ENCODE measurements at regions not wholly inside any gene's neighbourhood (a gene's known extent, or its start where the extent isn't known, plus 50 kb on each side); places are given as distances from the start of the nearest gene placed in this dataset.
"Not testable (repeated sequence)": the region's sequence is repeated elsewhere in the genome, so short reads cannot be mapped to it uniquely, and the experiment has no call there.

DNA sequence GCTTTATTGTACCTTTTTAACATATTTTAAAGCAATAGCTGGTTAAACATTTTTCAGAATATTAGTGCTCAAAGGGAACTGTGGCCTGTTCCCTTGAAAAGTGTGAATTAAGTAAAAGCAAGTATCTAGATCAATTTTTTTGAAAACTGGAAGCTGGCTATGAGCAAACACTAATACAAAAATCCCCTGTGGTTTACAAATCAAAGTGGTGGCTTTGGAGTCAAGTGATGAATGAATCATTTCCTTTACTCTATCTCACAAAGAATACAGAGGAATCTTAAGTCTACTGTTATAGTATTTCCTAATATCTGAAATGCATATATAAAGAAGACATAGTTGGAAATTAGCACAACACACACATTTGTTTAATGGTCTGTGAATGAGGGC, 212.4 kb upstream of the C9orf72 start:
- Histone ChIP-seq H3K4me1 (ENCODE audit: insufficient read depth, low read length) (no peaks in the 10 kb centered on the region), H3K9ac (ENCODE audit: low read depth, low read length) (no peak overlapping the region), H3K36me3 (ENCODE audit: insufficient read depth, low read length) (no peaks in the 10 kb centered on the region), H3K9me3 (ENCODE audit: control insufficient read depth, insufficient read depth, low read length) (peaks cover 5% of the 10 kb centered on the region)

DNA sequence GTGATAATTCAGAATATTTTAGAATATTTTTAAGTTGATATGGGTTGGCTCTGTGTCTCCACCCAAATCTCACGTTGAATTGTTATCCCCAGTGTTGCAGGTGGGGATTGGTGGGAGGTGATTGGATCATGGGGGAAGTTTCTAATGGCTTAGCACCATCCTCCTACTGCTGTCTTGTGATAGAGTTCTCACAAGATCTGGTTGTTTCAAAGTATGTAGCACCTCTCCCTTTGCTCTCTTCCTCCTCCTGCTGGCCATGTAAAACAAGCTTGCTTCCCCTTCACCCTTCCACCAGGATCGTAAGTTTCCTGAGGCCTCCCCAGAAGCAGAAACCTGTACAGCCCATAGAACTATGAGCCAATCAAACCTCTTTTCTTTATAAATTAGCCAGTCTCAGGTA, 214.6 kb upstream of the C9orf72 start:
- Histone ChIP-seq H3K36me3 (ENCODE audit: insufficient read depth, low read length) (no peaks in the 10 kb centered on the region), H3K9ac (ENCODE audit: low read depth, low read length) (no peak overlapping the region), H3K9me3 (ENCODE audit: control insufficient read depth, insufficient read depth, low read length) (peaks cover 8% of the 10 kb centered on the region), H3K4me1 (ENCODE audit: insufficient read depth, low read length) (no peaks in the 10 kb centered on the region)

DNA sequence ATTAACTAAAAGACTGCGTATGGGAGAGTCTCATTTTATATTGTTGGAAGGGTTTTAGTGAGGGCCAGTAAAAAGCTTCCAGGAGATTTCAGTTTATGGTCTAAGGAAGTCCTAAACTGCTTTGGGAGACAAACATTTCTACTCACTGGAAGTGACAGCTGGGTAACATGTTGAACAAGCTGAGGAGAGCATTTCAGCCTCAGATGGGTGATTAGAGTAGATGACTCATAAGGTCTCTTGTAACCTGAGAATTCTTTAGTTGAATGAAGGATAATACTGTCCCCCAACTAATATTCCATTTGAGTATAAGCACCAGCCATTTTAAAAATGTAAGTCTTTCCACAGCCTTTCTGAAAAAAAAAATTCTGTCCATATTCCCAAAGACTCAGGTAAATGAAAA, 218.0 kb upstream of the C9orf72 start:
- peaks cover 8% of the 10 kb centered on the region for H3K9me3 ChIP-seq (ENCODE audit: control insufficient read depth, insufficient read depth, low read length)
- no peaks in the 10 kb centered on the region for H3K4me1 ChIP-seq (ENCODE audit: insufficient read depth, low read length)
- H3K9ac ChIP-seq (ENCODE audit: low read depth, low read length) = no peak overlapping the region
- no peaks in the 10 kb centered on the region for H3K36me3 ChIP-seq (ENCODE audit: insufficient read depth, low read length)

DNA sequence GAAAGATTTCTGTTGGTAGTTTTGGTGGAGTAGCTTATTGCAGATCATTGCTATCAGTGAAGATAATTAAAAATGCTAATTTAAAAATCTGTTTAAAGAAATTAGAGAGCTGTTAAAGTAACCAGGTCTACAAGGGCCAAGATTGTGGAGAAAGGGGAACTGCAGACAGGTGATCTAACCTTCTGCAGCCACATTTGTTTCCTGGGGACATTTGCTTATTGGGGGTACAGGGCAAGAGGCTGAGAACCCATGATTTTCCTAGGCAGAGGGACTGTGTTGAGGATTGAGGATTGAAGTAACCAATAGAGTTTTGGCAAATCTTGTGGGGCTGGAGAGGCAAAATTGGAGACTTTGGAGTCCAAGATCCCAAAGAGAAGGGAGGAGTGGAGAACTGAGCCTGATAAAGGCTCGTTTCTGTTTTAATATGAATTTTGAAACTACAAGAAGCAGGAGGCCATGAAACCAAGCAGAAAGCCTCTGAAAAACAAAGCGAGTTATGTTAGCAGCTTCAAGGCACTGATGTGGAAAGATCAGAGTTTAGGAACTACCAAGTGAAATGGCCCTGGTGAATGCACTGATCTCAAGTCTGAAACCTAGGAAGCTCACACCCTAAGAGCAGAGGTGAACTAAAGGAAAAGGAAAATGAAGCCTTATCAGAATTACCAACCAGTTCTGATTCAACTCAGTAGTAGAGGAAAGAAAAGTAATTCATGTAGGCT, 219.8 kb upstream of the C9orf72 start:
- no peaks in the 10 kb centered on the region for H3K4me1 ChIP-seq (ENCODE audit: insufficient read depth, low read length)
- no peaks in the 10 kb centered on the region for H3K36me3 ChIP-seq (ENCODE audit: insufficient read depth, low read length)
- H3K9ac ChIP-seq (ENCODE audit: low read depth, low read length) = no peak overlapping the region

DNA sequence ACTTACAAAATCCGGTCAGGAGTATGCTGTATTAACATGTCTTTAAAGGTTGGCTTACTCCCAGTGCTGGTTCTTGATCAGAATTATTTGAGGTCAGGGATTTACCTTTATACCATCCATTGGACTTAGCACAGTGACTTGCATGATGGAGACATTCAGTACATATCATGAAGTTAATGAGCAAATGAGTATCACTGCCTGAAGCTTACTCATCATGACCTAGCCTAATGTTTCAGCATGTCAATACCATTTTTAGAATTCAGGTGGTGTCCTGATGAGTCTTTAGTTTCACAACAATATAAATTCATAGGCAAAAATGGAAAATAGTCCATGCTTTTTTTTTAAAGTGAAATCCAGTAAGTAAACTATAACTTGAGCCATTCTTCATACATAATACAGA, 226.0 kb upstream of the C9orf72 start:
- H3K9ac ChIP-seq (ENCODE audit: low read depth, low read length) = no peak overlapping the region
- H3K4me1 ChIP-seq (ENCODE audit: insufficient read depth, low read length) = no peaks in the 10 kb centered on the region
- no peaks in the 10 kb centered on the region for H3K9me3 ChIP-seq (ENCODE audit: control insufficient read depth, insufficient read depth, low read length)
- no peaks in the 10 kb centered on the region for H3K36me3 ChIP-seq (ENCODE audit: insufficient read depth, low read length)

More for the DNA sequence above, 219.8 kb upstream of the C9orf72 start:
- peaks cover 8% of the 10 kb centered on the region for H3K9me3 ChIP-seq (ENCODE audit: control insufficient read depth, insufficient read depth, low read length)

DNA sequence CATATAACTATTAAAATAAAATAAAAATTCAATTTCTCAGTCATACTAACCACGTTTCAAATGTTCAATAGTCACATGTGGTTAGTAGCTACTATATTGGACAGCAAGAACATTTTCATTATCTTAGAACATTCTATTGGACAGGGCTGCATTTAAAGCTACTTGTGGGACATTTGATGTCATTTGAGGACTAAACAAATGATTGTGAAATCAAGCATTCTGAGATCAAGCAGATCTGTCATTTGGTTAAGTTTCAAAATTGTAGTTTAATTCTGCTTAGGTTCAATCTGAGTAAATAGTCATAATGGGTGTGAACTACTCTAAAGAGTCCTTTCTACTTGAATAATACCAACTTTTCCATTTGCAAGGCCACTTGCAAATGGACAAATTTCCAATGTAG, 226.9 kb upstream of the C9orf72 start:
- Histone ChIP-seq H3K36me3 (ENCODE audit: insufficient read depth, low read length) (no peaks in the 10 kb centered on the region), H3K9me3 (ENCODE audit: control insufficient read depth, insufficient read depth, low read length) (no peaks in the 10 kb centered on the region)

DNA sequence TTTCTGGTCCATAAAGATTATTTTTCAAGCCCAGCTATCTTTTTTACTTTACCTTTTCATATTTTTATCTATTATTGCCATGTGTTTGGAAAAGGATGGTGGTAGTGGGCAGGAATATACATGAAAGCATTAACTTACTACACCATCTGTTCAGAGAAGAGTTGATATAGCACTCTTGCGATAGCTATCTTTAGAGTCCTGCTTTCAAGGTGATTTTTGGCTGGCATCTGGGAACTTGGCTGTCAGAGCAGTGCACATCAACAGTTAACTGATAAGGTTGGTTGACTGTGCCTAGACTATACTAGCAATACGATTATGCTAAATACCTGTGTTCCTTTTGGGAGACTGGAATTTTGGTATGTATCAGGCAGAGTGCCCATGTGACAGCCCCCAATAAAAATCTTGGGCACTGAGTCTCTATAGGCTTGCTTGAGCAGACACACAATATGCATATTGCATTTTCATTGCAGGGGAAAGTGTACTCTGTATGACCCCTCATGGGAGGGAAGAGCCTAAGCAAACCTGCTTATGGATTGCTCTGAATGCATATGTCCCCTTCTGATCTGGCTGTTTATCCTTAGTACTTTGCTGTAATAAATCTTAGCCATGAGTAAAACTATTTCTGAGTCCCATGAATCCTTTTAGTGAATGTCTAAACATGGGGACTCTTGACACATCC, 227.6 kb upstream of the C9orf72 start:
- no peaks in the 10 kb centered on the region for H3K9me3 ChIP-seq (ENCODE audit: control insufficient read depth, insufficient read depth, low read length)
- H3K36me3 ChIP-seq (ENCODE audit: insufficient read depth, low read length) = no peaks in the 10 kb centered on the region
- H3K4me1 ChIP-seq (ENCODE audit: insufficient read depth, low read length) = no peaks in the 10 kb centered on the region
- H3K9ac ChIP-seq (ENCODE audit: low read depth, low read length) = no peak overlapping the region

More for the DNA sequence above, 226.9 kb upstream of the C9orf72 start:
- H3K4me1 ChIP-seq (ENCODE audit: insufficient read depth, low read length) = no peaks in the 10 kb centered on the region
- H3K9ac ChIP-seq (ENCODE audit: low read depth, low read length) = no peak overlapping the region

DNA sequence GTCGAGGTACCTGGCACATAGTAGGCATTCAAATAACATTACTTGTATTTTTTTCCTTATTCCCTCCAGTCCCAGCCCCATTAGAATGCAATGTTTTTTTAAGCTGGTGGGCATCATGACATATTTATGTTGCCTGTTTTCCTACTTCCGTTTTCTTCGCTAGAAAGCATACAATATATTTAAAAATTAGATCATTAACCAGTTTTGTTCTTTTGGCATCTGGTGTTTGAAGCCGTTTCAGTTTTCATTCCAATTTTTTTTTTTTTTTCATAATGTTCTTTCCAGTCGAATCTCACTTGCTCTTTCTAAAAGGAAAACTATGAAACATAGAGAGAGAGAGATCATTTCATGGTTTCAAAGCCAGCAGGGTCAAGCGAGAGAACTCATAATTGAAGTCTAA, 228.3 kb upstream of the C9orf72 start:
- Histone ChIP-seq H3K36me3 (ENCODE audit: insufficient read depth, low read length) (no peaks in the 10 kb centered on the region), H3K9me3 (ENCODE audit: control insufficient read depth, insufficient read depth, low read length) (no peaks in the 10 kb centered on the region), H3K4me1 (ENCODE audit: insufficient read depth, low read length) (no peaks in the 10 kb centered on the region), H3K9ac (ENCODE audit: low read depth, low read length) (no peak overlapping the region)

DNA sequence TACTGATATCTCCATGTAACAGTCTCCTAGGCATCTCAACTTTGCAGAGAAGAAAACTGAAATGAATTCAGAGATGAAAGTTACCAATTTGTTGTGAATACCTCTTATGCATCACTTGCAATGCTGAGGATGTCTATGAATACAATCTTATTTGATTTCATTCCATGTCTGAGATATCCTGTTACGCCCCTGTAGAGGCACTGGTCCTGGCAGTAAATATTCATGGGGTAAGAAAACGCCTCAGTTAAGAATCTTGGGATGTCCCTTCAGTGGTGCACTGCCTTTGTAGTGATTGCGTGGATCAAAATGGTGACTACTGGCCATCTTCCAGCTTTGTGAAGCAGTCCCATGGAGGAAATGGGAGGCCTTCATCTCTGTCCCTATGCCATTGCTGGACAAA, 229.1 kb upstream of the C9orf72 start:
- Histone ChIP-seq H3K36me3 (ENCODE audit: insufficient read depth, low read length) (no peaks in the 10 kb centered on the region), H3K9me3 (ENCODE audit: control insufficient read depth, insufficient read depth, low read length) (no peaks in the 10 kb centered on the region), H3K9ac (ENCODE audit: low read depth, low read length) (no peak overlapping the region), H3K4me1 (ENCODE audit: insufficient read depth, low read length) (no peaks in the 10 kb centered on the region)

DNA sequence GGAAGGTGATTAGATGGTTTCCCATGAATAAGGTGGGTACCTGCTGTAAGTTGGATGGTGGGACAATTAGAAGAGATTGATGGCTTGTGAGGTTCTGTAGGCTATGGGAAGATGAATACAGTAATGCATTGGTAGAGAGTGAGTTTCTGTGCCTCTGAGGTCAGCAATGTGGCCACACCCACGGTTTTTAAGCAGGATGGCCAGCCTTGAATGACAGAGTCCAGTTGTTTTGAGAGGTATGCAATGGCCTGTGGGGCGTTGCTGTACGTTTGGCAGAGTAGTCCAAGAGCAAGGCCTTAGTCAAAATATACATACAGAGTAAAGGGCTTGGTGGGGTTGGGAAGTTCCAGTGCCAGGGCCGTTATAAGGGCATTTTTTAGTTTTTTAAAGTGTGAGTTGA, 235.6 kb upstream of the C9orf72 start:
- H3K36me3 ChIP-seq (ENCODE audit: insufficient read depth, low read length) = no peaks in the 10 kb centered on the region
- H3K4me1 ChIP-seq (ENCODE audit: insufficient read depth, low read length) = no peaks in the 10 kb centered on the region
- no peaks in the 10 kb centered on the region; the same call in 1 of the 2 replicates for H3K9me3 ChIP-seq (ENCODE audit: control insufficient read depth, insufficient read depth, low read length)
- H3K9ac ChIP-seq (ENCODE audit: low read depth, low read length) = no peak overlapping the region

DNA sequence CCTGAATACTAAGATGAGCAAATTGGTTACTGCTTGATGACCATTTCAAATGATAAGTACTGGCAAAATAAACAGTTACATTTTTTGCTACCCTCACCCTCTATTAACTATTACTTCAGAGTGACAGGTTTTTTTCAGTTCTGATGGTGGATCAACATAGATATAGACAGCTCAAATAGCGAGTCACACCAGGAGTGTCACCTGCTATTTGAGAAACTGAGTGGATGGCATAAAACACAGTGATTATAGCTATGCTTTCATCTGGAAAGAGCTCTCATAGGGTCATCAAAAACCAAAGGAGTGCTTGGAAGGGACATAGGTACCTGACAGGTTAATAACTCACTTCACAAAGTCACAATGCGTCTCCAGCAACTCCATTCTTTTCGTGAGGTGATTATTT, 244.5 kb upstream of the C9orf72 start:
- no peaks in the 10 kb centered on the region for H3K36me3 ChIP-seq (ENCODE audit: insufficient read depth, low read length)
- H3K9me3 ChIP-seq (ENCODE audit: control insufficient read depth, insufficient read depth, low read length) = no peaks in the 10 kb centered on the region
- no peaks in the 10 kb centered on the region for H3K4me1 ChIP-seq (ENCODE audit: insufficient read depth, low read length)
- H3K9ac ChIP-seq (ENCODE audit: low read depth, low read length) = no peak overlapping the region

DNA sequence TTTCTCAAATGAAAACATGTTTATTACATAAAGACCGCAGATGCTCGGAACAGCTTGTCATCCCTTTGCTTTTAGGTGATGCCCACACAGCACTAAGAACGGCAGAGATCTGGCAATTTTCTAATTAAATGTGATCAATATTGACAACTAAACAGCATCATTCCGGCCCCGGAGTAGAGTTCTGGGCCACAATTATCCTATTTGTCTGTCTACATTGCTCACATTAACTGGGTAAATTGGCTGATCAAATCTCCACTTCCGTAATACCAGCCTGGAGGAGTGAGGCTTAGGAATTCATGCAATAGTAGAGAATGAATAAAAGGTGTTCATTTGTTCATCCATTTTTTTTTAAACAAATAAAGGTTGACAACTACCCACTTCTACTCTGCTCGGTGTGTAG, 245.1 kb upstream of the C9orf72 start:
- Histone ChIP-seq H3K4me1 (ENCODE audit: insufficient read depth, low read length) (no peaks in the 10 kb centered on the region), H3K9me3 (ENCODE audit: control insufficient read depth, insufficient read depth, low read length) (no peaks in the 10 kb centered on the region), H3K36me3 (ENCODE audit: insufficient read depth, low read length) (no peaks in the 10 kb centered on the region), H3K9ac (ENCODE audit: low read depth, low read length) (no peak overlapping the region)

DNA sequence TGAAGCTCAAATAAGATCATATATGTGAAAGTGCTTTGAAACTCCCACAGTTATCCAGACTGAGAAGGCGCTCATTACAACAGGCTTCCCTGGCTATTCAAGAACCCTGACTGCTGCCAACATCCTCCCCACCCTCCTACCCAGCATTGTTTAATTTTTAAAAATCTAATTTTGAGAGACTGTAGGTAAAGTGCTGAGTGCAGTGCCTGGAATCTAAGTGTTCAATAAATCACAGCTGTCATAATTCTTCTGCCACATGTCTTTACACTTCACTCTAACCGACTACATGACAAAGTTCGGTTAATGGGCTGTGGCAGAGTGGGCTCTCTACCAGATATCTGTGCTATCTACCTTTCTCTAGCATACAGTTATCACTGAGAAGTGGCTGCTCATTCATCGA, 255.6 kb upstream of the C9orf72 start:
- Histone ChIP-seq H3K9me3 (ENCODE audit: control insufficient read depth, insufficient read depth, low read length) (no peaks in the 10 kb centered on the region), H3K4me1 (ENCODE audit: insufficient read depth, low read length) (no peaks in the 10 kb centered on the region), H3K9ac (ENCODE audit: low read depth, low read length) (no peak overlapping the region), H3K36me3 (ENCODE audit: insufficient read depth, low read length) (no peaks in the 10 kb centered on the region)

DNA sequence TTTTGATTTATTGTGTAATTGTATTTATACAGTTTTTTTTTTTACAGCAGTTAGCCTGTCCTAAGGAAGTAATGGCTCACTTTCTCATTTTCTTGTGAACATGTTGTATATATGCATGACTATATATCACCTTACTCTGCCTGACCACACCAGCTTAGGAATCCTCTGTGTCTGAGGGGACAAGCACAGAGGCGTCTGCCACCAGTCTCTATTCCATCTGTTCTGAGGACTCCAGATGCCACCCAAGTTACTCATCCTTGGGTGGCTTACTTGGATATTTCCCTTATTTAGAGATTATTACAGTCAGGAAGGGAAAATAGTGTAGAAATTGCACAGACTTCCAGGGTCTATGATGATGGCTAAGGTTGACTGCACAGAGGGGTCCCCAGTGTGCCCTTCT, 256.3 kb upstream of the C9orf72 start:
- no peaks in the 10 kb centered on the region for H3K36me3 ChIP-seq (ENCODE audit: insufficient read depth, low read length)
- no peaks in the 10 kb centered on the region for H3K9me3 ChIP-seq (ENCODE audit: control insufficient read depth, insufficient read depth, low read length)
- no peak overlapping the region for H3K9ac ChIP-seq (ENCODE audit: low read depth, low read length)
- no peaks in the 10 kb centered on the region for H3K4me1 ChIP-seq (ENCODE audit: insufficient read depth, low read length)

DNA sequence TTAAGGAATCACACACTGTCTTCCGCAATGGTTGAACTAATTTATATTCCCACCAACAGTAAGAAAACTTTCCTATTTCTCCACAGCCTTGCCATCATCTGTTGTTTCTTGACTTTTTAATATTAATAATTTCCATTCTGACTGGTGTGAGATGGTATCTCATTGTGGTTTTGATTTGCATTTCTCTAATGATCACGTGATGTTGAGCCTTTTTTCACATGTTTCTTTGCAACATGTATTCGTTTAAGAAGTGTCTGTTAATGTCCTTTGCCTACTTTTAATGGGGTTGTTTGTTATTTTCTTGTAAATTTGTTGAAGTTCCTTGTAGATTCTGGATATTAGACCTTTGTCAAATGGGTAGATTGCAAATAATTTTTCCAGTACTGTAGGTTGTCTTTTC, 258.8 kb upstream of the C9orf72 start:
- not testable (repeated sequence) for H3K9ac ChIP-seq (ENCODE audit: low read depth, low read length); H3K36me3 ChIP-seq (ENCODE audit: insufficient read depth, low read length); H3K4me1 ChIP-seq (ENCODE audit: insufficient read depth, low read length); H3K9me3 ChIP-seq (ENCODE audit: control insufficient read depth, insufficient read depth, low read length)
